ENCODE measurements at regions not wholly inside any gene's neighbourhood (a gene's known extent, or its start where the extent isn't known, plus 50 kb on each side); places are given as distances from the start of the nearest gene placed in this dataset.
"Not testable (repeated sequence)": the region's sequence is repeated elsewhere in the genome, so short reads cannot be mapped to it uniquely, and the experiment has no call there.

DNA sequence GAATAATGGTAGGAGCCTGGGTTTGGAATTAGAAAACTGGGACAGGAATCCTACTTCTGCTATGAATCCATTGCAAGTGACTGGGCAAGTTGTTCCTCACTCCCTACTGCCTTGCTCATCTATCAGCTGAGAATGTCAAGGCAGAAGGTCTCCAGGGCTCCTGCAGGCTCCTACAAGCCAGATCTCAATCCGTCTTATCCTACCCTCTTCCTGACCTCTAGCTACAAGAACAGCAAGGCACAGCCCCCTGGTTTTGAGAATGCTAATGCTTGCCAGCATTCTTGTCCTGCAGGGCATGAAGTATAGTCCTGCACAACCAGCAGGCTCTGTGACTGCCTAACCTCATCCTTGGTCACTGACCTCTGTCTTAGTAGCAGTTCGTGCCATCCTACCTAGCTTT is 141.9 kb upstream of the TNP1 start:
- Histone ChIP-seq H3K4me1 (ENCODE audit: insufficient read depth, low read length) (no peaks in the 10 kb centered on the region), H3K27me3 (ENCODE audit: insufficient read depth, low read length) (no peaks in the 10 kb centered on the region), H3K9me3 (ENCODE audit: insufficient read depth, low read depth, low read length) (no peaks in the 10 kb centered on the region), H3K9ac (ENCODE audit: low read depth, low read length) (no peak overlapping the region), H3K4me3 (ENCODE audit: low read length) (no peak overlapping the region), H3K36me3 (ENCODE audit: insufficient read depth, low read length) (no peaks in the 10 kb centered on the region), H3K27ac (ENCODE audit: low read depth, low read length) (no peak overlapping the region)
- 74% methylated on average over 2 of the region's 2 CpGs for WGBS

DNA sequence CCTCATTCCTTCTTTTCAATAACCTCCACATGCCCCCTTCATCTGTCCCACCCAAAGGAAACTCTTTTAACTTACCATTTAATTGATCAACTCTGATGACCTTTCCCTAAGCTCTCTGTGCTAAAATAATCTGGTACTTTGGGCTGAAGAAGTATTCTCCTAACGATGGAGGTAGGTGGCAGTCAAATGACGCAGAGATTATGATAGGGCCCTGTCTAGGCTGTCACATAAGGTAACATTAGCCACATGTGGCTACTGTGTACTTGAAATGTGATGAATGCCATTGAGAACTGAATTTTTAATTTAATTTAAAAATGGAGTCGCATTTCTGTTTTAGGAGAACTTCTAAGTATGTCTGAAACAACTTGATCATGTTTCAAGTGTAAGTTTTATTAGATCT is 140.5 kb upstream of the TNP1 start:
- no peaks in the 10 kb centered on the region for H3K4me1 ChIP-seq (ENCODE audit: insufficient read depth, low read length)
- no peak overlapping the region for H3K9ac ChIP-seq (ENCODE audit: low read depth, low read length)
- 91% methylated on average over 3 of the region's 3 CpGs for WGBS

GRCh38 chr2:216996279-216996845 is 136.5 kb upstream of the TNP1 start:
- no peaks in the 10 kb centered on the region for H3K27me3 ChIP-seq (ENCODE audit: insufficient read depth, low read length)
- 95% methylated on average over 8 of the region's 8 CpGs for WGBS
- no peaks in the 10 kb centered on the region for H3K9me3 ChIP-seq (ENCODE audit: insufficient read depth, low read depth, low read length)

More for the DNA sequence above, 140.5 kb upstream of the TNP1 start:
- H3K27me3 ChIP-seq (ENCODE audit: insufficient read depth, low read length) = no peaks in the 10 kb centered on the region
- H3K4me3 ChIP-seq (ENCODE audit: low read length) = no peak overlapping the region
- H3K9me3 ChIP-seq (ENCODE audit: insufficient read depth, low read depth, low read length) = no peaks in the 10 kb centered on the region
- no peak overlapping the region for H3K27ac ChIP-seq (ENCODE audit: low read depth, low read length)
- no peaks in the 10 kb centered on the region for H3K36me3 ChIP-seq (ENCODE audit: insufficient read depth, low read length)

GRCh38 chr2:216994353-216994854 is 134.5 kb upstream of the TNP1 start:
- Histone ChIP-seq H3K36me3 (ENCODE audit: insufficient read depth, low read length) (no peaks in the 10 kb centered on the region), H3K4me1 (ENCODE audit: insufficient read depth, low read length) (no peaks in the 10 kb centered on the region), H3K9me3 (ENCODE audit: insufficient read depth, low read depth, low read length) (no peaks in the 10 kb centered on the region), H3K27me3 (ENCODE audit: insufficient read depth, low read length) (no peaks in the 10 kb centered on the region), H3K27ac (ENCODE audit: low read depth, low read length) (no peak overlapping the region), H3K4me3 (ENCODE audit: low read length) (no peak overlapping the region), H3K9ac (ENCODE audit: low read depth, low read length) (no peak overlapping the region)
- 97% methylated on average over 7 of the region's 7 CpGs for WGBS

More at GRCh38 chr2:216996279-216996845, 136.5 kb upstream of the TNP1 start:
- no peak overlapping the region for H3K27ac ChIP-seq (ENCODE audit: low read depth, low read length)
- no peak overlapping the region for H3K4me3 ChIP-seq (ENCODE audit: low read length)
- H3K36me3 ChIP-seq (ENCODE audit: insufficient read depth, low read length) = no peaks in the 10 kb centered on the region
- no peaks in the 10 kb centered on the region for H3K4me1 ChIP-seq (ENCODE audit: insufficient read depth, low read length)
- no peak overlapping the region for H3K9ac ChIP-seq (ENCODE audit: low read depth, low read length)

DNA sequence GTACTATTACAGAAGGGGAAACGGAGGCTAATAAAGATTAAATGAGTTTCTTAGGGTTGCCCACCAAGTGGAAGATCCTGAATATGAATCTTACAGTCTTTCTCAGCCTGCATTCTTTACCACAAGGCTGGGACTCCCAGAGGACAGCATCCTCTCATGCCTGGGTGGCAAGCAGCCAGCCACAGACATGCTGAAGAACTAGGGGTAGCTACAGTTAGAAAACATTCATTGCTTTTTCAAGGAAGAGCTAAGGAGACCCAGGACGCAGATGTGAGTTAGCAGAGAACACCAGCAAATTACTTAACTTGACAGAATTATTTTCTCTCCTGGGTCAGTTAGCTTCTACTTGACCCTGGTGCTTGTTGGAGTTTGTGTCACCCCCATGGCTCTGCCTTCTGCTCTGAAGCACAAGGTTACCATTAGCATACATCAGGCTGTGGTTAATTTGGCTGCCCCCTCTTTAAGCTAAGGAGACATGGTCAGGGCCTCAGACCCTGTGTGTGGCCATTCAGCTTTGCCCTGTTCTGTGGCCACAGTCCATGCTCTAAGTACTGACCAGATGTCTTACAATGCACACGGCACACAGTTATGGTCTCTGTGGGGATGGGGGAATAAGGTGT is 132.3 kb upstream of the TNP1 start:
- no peaks in the 10 kb centered on the region for H3K4me1 ChIP-seq (ENCODE audit: insufficient read depth, low read length)
- H3K4me3 ChIP-seq (ENCODE audit: low read length) = no peak overlapping the region
- no peaks in the 10 kb centered on the region for H3K27me3 ChIP-seq (ENCODE audit: insufficient read depth, low read length)
- H3K27ac ChIP-seq (ENCODE audit: low read depth, low read length) = no peak overlapping the region
- 92% methylated on average over 3 of the region's 3 CpGs for WGBS
- H3K9ac ChIP-seq (ENCODE audit: low read depth, low read length) = no peak overlapping the region
- H3K36me3 ChIP-seq (ENCODE audit: insufficient read depth, low read length) = no peaks in the 10 kb centered on the region
- no peaks in the 10 kb centered on the region for H3K9me3 ChIP-seq (ENCODE audit: insufficient read depth, low read depth, low read length)

- H3K36me3 ChIP-seq (ENCODE audit: insufficient read depth, low read length) = no peaks in the 10 kb centered on the region
- H3K9me3 ChIP-seq (ENCODE audit: insufficient read depth, low read depth, low read length) = no peaks in the 10 kb centered on the region
- no peaks in the 10 kb centered on the region for H3K27me3 ChIP-seq (ENCODE audit: insufficient read depth, low read length)
- no CpG with 5 or more reads among the region's 1 CpG for WGBS
- no peak overlapping the region for H3K27ac ChIP-seq (ENCODE audit: low read depth, low read length)
- no peak overlapping the region for H3K4me3 ChIP-seq (ENCODE audit: low read length)
- H3K9ac ChIP-seq (ENCODE audit: low read depth, low read length) = no peak overlapping the region
- H3K4me1 ChIP-seq (ENCODE audit: insufficient read depth, low read length) = no peaks in the 10 kb centered on the region
Measured at GRCh38 chr2:216991563-216991962, 131.7 kb upstream of the TNP1 start.

DNA sequence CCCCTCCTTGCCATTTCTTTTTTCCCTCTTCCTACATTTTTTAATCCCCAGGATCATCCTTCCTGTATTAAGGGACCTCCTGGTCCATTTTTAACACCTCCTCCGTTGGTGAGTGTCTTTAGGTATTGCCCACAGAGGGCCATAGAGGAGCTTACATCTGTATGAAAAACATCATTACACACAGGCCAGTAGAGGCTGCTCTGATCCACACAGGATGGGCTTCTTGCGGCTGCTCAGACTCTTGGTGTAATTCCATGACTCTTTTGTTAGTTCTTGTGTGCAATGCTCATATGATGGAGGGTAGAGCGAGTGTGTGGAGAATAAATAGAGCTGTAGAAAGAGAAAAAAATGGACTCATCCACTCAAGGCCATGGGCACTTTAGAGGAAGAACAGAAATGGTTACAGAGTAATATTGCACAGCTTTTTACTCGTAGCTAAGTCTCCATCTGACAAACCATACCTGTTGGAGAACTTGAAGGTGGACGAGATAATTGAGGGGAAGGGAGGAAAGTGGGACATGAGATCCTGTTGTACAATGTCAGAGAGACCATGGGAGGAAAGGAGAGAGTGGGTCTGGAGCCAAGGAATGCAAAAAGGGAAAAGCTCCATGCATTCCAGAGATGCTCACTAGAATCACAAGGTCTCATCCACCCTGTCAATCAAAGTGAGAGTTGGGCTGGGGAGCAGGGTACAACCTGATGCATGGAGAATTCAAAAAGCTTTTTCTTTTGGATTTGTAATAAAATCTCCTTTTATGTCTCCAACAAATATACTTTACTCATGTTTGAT is 129.7 kb upstream of the TNP1 start:
- WGBS = 90% methylated on average over 5 of the region's 5 CpGs

GRCh38 chr2:216987252-216987821 is 127.5 kb upstream of the TNP1 start:
- Histone ChIP-seq H3K27ac (ENCODE audit: low read depth, low read length) (no peak overlapping the region), H3K4me1 (ENCODE audit: insufficient read depth, low read length) (peaks cover 11% of the 10 kb centered on the region), H3K4me3 (ENCODE audit: low read length) (no peak overlapping the region), H3K36me3 (ENCODE audit: insufficient read depth, low read length) (no peaks in the 10 kb centered on the region), H3K9ac (ENCODE audit: low read depth, low read length) (no peak overlapping the region), H3K9me3 (ENCODE audit: insufficient read depth, low read depth, low read length) (no peaks in the 10 kb centered on the region), H3K27me3 (ENCODE audit: insufficient read depth, low read length) (no peaks in the 10 kb centered on the region)
- WGBS = 97% methylated on average over 5 of the region's 6 CpGs

More for the DNA sequence above, 129.7 kb upstream of the TNP1 start:
- Histone ChIP-seq H3K27ac (ENCODE audit: low read depth, low read length) (no peak overlapping the region), H3K4me1 (ENCODE audit: insufficient read depth, low read length) (peaks cover 11% of the 10 kb centered on the region), H3K9ac (ENCODE audit: low read depth, low read length) (no peak overlapping the region), H3K4me3 (ENCODE audit: low read length) (no peak overlapping the region), H3K27me3 (ENCODE audit: insufficient read depth, low read length) (no peaks in the 10 kb centered on the region), H3K9me3 (ENCODE audit: insufficient read depth, low read depth, low read length) (no peaks in the 10 kb centered on the region), H3K36me3 (ENCODE audit: insufficient read depth, low read length) (no peaks in the 10 kb centered on the region)

- H3K4me3 ChIP-seq (ENCODE audit: low read length) = no peak overlapping the region
- H3K9me3 ChIP-seq (ENCODE audit: insufficient read depth, low read depth, low read length) = no peaks in the 10 kb centered on the region
- H3K36me3 ChIP-seq (ENCODE audit: insufficient read depth, low read length) = no peaks in the 10 kb centered on the region
- peaks cover 11% of the 10 kb centered on the region for H3K4me1 ChIP-seq (ENCODE audit: insufficient read depth, low read length)
- no peaks in the 10 kb centered on the region for H3K27me3 ChIP-seq (ENCODE audit: insufficient read depth, low read length)
- H3K27ac ChIP-seq (ENCODE audit: low read depth, low read length) = peak overlapping the region; percentile 5; the same call in 1 of the 2 replicates
- H3K9ac ChIP-seq (ENCODE audit: low read depth, low read length) = peak overlapping the region; percentile 15; the same call in 1 of the 2 replicates
- 59% methylated on average over 13 of the region's 13 CpGs for WGBS
Measured at GRCh38 chr2:216985658-216986141, 125.8 kb upstream of the TNP1 start.

DNA sequence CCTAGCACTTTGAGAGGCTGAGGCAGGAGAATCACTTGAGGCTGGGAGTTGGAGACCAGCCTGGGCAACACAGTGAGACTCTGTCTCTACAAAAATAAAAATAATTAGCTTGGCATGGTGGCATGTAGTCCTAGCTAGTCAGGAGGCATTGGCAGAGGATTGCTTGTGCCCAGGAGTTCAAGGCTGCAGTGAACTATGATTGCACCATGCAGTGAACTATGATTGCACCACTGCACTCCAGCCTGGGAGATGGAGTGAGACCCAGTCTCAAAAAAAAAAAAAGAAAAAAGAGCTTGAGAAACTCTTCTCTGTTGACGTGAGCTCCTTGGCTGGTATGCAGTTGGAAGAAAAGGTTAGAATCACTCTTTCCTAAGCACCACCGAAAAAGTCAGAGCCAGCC is 125.1 kb upstream of the TNP1 start:
- no peaks in the 10 kb centered on the region for H3K9me3 ChIP-seq (ENCODE audit: insufficient read depth, low read depth, low read length)
- peaks cover 11% of the 10 kb centered on the region for H3K4me1 ChIP-seq (ENCODE audit: insufficient read depth, low read length)
- no peak overlapping the region for H3K9ac ChIP-seq (ENCODE audit: low read depth, low read length)
- WGBS = 100% methylated on average over 1 of the region's 2 CpGs
- no peaks in the 10 kb centered on the region for H3K36me3 ChIP-seq (ENCODE audit: insufficient read depth, low read length)
- no peaks in the 10 kb centered on the region for H3K27me3 ChIP-seq (ENCODE audit: insufficient read depth, low read length)
- no peak overlapping the region for H3K27ac ChIP-seq (ENCODE audit: low read depth, low read length)
- no peak overlapping the region for H3K4me3 ChIP-seq (ENCODE audit: low read length)

- 90% methylated on average over 7 of the region's 7 CpGs for WGBS
- H3K4me1 ChIP-seq (ENCODE audit: insufficient read depth, low read length) = peaks cover 11% of the 10 kb centered on the region
- not testable (repeated sequence) for H3K27me3 ChIP-seq (ENCODE audit: insufficient read depth, low read length); H3K36me3 ChIP-seq (ENCODE audit: insufficient read depth, low read length); H3K9ac ChIP-seq (ENCODE audit: low read depth, low read length); H3K27ac ChIP-seq (ENCODE audit: low read depth, low read length); H3K9me3 ChIP-seq (ENCODE audit: insufficient read depth, low read depth, low read length); H3K4me3 ChIP-seq (ENCODE audit: low read length)
Measured at GRCh38 chr2:216981951-216982350, 122.1 kb upstream of the TNP1 start.
